ENCODE measurements at regions not wholly inside any gene's neighbourhood (a gene's known extent, or its start where the extent isn't known, plus 50 kb on each side); places are given as distances from the start of the nearest gene placed in this dataset.

DNA sequence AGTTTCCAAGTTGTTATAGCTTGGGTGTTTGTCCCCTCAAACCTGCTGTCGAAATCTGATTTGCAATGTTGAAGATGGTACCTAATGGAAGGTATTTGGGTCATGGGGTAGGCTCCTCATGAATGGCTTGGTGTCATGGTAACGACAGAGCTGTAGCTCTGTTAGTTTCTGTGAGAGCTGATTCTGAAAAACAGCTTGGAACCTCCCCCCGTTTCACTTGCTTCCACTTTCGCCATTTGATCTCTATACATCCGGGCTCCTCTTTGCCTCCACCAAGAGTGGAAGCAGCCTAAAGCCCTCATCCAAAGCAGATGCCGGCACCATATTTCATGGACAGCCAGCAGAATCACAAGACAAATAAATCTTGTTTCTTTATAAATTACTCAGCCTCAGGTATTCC is 1035.1 kb upstream of the SLC39A10 start:
- TF ChIP-seq, protein P1, sequence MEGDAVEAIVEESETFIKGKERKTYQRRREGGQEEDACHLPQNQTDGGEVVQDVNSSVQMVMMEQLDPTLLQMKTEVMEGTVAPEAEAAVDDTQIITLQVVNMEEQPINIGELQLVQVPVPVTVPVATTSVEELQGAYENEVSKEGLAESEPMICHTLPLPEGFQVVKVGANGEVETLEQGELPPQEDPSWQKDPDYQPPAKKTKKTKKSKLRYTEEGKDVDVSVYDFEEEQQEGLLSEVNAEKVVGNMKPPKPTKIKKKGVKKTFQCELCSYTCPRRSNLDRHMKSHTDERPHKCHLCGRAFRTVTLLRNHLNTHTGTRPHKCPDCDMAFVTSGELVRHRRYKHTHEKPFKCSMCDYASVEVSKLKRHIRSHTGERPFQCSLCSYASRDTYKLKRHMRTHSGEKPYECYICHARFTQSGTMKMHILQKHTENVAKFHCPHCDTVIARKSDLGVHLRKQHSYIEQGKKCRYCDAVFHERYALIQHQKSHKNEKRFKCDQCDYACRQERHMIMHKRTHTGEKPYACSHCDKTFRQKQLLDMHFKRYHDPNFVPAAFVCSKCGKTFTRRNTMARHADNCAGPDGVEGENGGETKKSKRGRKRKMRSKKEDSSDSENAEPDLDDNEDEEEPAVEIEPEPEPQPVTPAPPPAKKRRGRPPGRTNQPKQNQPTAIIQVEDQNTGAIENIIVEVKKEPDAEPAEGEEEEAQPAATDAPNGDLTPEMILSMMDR (IDR thresholded peaks at IDR 0.05): no peak
- no peak for TF ChIP-seq POLR2AphosphoS5 (IDR thresholded peaks at IDR 0.05)

Data from breast epithelium (tissue), 3 donors.